GM19025 (cell line): ENCODE measurements at regions not wholly inside any gene's neighbourhood (a gene's known extent, or its start where the extent isn't known, plus 50 kb on each side); places are given as distances from the start of the nearest gene placed in this dataset.
A peak's percentile ranks its signal among the peaks of the same experiment; 100 is the strongest.
"Not testable (repeated sequence)": the region's sequence is repeated elsewhere in the genome, so short reads cannot be mapped to it uniquely, and the experiment has no call there.

Source experiments
- ATAC-seq: cut with Tn5 transposase; IDR thresholded peaks from one replicate; pipeline ENCODE4 v1.9.1; 2021; ENCODE audit warnings: mild to moderate bottlenecking, low read depth, moderate library complexity; ENCODE audit not compliant: unreplicated experiment

DNA sequence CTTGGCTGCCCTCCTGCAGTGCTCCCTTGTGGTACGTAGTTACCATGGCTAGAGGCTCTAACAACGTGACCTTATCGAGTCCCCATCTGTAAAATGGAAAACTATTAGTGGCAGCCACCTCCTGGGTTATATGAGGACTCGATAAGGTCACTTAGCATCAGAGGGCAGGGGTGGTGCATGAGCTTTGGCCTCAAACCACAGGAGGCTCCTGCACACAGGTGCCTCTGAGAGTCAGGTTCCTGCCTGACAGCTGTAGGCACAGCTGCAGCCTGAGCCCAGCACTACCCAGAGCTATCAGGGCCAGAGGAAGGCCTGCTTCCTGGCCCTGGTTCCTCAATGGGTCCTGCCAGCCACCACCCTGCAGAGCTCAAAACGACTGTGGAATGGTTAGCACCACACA lies 57.2 kb upstream of the SEC14L1 start:
- ATAC-seq: no peak

- no peak for ATAC-seq
Observed at GRCh38 chr17:77085926-77086432, 54.8 kb upstream of the SEC14L1 start.

- no peak for ATAC-seq
Observed at GRCh38 chr17:77086433-77087010, 54.2 kb upstream of the SEC14L1 start.

GRCh38 chr17:77087650-77088454 lies 52.9 kb upstream of the SEC14L1 start:
- no peak for ATAC-seq

- peak; percentile 79 for ATAC-seq
Observed at GRCh38 chr17:77088455-77089123, 52.2 kb upstream of the SEC14L1 start.

- no peak for ATAC-seq
Observed at GRCh38 chr17:77089124-77089490, 51.7 kb upstream of the SEC14L1 start.

GRCh38 chr17:77089949-77090348 lies 50.8 kb upstream of the SEC14L1 start:
- not testable (repeated sequence) for ATAC-seq

GRCh38 chr17:77090476-77090875 lies 50.3 kb upstream of the SEC14L1 start:
- ATAC-seq: no peak
